ENCODE measurements at regions not wholly inside any gene's neighbourhood (a gene's known extent, or its start where the extent isn't known, plus 50 kb on each side); places are given as distances from the start of the nearest gene placed in this dataset.
"Not testable (repeated sequence)": the region's sequence is repeated elsewhere in the genome, so short reads cannot be mapped to it uniquely, and the experiment has no call there.

GRCh38 chr6:88390998-88391397, 224.9 kb upstream of the CNR1 start:
- not testable (repeated sequence) for TF ChIP-seq CTCF (IDR thresholded peaks at IDR 0.05); SIN3A (IDR thresholded peaks at IDR 0.05; ENCODE audit: borderline replicate concordance, insufficient read depth, low read depth, low read length); POLR2AphosphoS5 (IDR thresholded peaks at IDR 0.05; ENCODE audit: low read depth, low read length); REST (IDR thresholded peaks at IDR 0.05; ENCODE audit: insufficient read depth in 1 of 2, low read depth in 2 of 2, low read length in 1 of 2)
